ENCODE measurements at regions not wholly inside any gene's neighbourhood (a gene's known extent, or its start where the extent isn't known, plus 50 kb on each side); places are given as distances from the start of the nearest gene placed in this dataset.

- no peaks in the 10 kb centered on the region for H3K4me1 ChIP-seq (ENCODE audit: insufficient read depth, low read length)
- no peak overlapping the region for H4K5ac ChIP-seq (ENCODE audit: insufficient read length, low read depth, low read length)
- H3K4me1 Mint-ChIP-seq: no peaks in the 10 kb centered on the region
- no peak for DNase-seq
- H3K79me1 ChIP-seq (ENCODE audit: insufficient read depth, low read depth, low read length, poor library complexity, severe bottlenecking): no peaks in the 10 kb centered on the region
- H3K79me2 ChIP-seq (ENCODE audit: insufficient read depth, low read length): no peaks in the 10 kb centered on the region
- TF ChIP-seq CTCF (conservative IDR thresholded peaks at IDR 0.05): no peak
- no peak overlapping the region for H3K23ac ChIP-seq (ENCODE audit: insufficient read length, low read depth, low read length)
- H2BK12ac ChIP-seq (ENCODE audit: insufficient read length, low read depth, low read length): no peak overlapping the region
- H2BK5ac ChIP-seq (ENCODE audit: insufficient read length, low read length): no peak overlapping the region
- H3K4me2 ChIP-seq (ENCODE audit: insufficient read depth, insufficient read length, low read length): no peak overlapping the region
- no peak overlapping the region for H2BK15ac ChIP-seq (ENCODE audit: low read depth, low read length)
- no peak overlapping the region for H3K14ac ChIP-seq (ENCODE audit: insufficient read depth, low read length)
- no peaks in the 10 kb centered on the region; the same call in 1 of the 2 replicates for H3K27me3 Mint-ChIP-seq (ENCODE audit: low read depth)
- H3K23me2 ChIP-seq (ENCODE audit: insufficient read length, low read depth, low read length, poor library complexity, severe bottlenecking): no peaks in the 10 kb centered on the region
- no peak overlapping the region for H3T11ph ChIP-seq (ENCODE audit: low read length)
- H2AK5ac ChIP-seq (ENCODE audit: insufficient read length, low read length): no peak overlapping the region
- H3K27ac Mint-ChIP-seq: no peak overlapping the region
- H3K27ac ChIP-seq (ENCODE audit: insufficient read length, low read depth, low read length): no peak overlapping the region
- H4K20me1 ChIP-seq (ENCODE audit: control insufficient read depth, insufficient read depth, insufficient read length): no peaks in the 10 kb centered on the region
- no peaks in the 10 kb centered on the region for H3K27me3 ChIP-seq (ENCODE audit: insufficient read depth, low read length)
- no peak overlapping the region for H2AFZ ChIP-seq (ENCODE audit: low read length)
- no peak overlapping the region for H4K8ac ChIP-seq (replicated peaks; ENCODE audit: insufficient read length, low read depth, low read length)
- H3K18ac ChIP-seq (ENCODE audit: insufficient read length, low read depth, low read length): no peak overlapping the region
- H3K36me3 Mint-ChIP-seq (ENCODE audit: insufficient read depth in 1 of 3, low read depth in 3 of 3): peaks cover 0 to 3% (median 0%) of the 10 kb centered on the region in 3 experiments; a peak in 2 of 7 replicates
- no peak overlapping the region for H4K91ac ChIP-seq (ENCODE audit: insufficient read length, low read depth, low read length)
- H3K4me3 Mint-ChIP-seq: no peak overlapping the region
- no CpG with 5 or more reads among the region's 6 CpGs for WGBS (ENCODE audit: extremely low coverage, insufficient read length, low lambda C conversion rate)
- H3K9ac ChIP-seq (ENCODE audit: extremely low read depth, insufficient read length, low read length): no peak overlapping the region
- H3K56ac ChIP-seq (ENCODE audit: insufficient read length, low read depth, low read length): no peak overlapping the region
- H2BK20ac ChIP-seq (ENCODE audit: low read depth, low read length, poor library complexity, severe bottlenecking): no peak overlapping the region
- no peaks in the 10 kb centered on the region for H3K9me3 ChIP-seq (ENCODE audit: control insufficient read depth, low read depth, low read length)
- no peak overlapping the region for H2BK120ac ChIP-seq (ENCODE audit: low read depth, low read length, poor library complexity, severe bottlenecking)
- peaks cover 3 to 22% of the 10 kb centered on the region in 2 experiments; a peak in 4 of 5 replicates for H3K9me3 Mint-ChIP-seq
- H3K4ac ChIP-seq (ENCODE audit: low read depth, low read length): no peak overlapping the region
Measured at GRCh38 chr9:82418334-82418733, 429.8 kb downstream of the SPATA31D1 start.
